Caco-2 (cell line): ENCODE measurements at regions not wholly inside any gene's neighbourhood (a gene's known extent, or its start where the extent isn't known, plus 50 kb on each side); places are given as distances from the start of the nearest gene placed in this dataset.

ENCODE experiments used
- BruUV-seq: library from RNA; stranded (reverse); fragments of 400-500 nt; replicated peaks from 2 replicates; lab custom pipeline; 2021; lab: Mats Ljungman, UMichigan
- CTCF ChIA-PET: fragments of 300-600 bp; sonication (Branson Sonifier 250); formaldehyde crosslinking; loops from one replicate; lab custom pipeline; 2022; ENCODE audit warnings: antibody characterized with exemption; lab: Charles Lee
- POLR2A ChIA-PET: fragments of 300-600 bp; sonication (Branson Sonifier 250); formaldehyde crosslinking; loops from one replicate; lab custom pipeline; 2022; ENCODE audit warnings: antibody characterized with exemption; lab: Charles Lee
- DNase-seq, 2 experiments: peaks; one replicate each; pipeline versions ENCODE4 v3.0.0 to v3.0.0-alpha.2; 2020 to 2022
- H3K27me3 ChIP-seq: replicated peaks from 2 replicates; pipeline ENCODE4 v1.6.0; 2011; ENCODE audit warnings: low read length; ENCODE audit not compliant: control insufficient read depth, insufficient read depth
- H3K36me3 ChIP-seq: 2 replicates; pipeline ENCODE4 v1.5.1; 2011; ENCODE audit warnings: low read length; ENCODE audit not compliant: control insufficient read depth, insufficient read depth
- H3K4me1 ChIP-seq: fragments of 250-450 bp; sonication (Bioruptor Pico); 2 replicates; pipeline ENCODE4 v1.5.1; 2020; ENCODE audit warnings: mild to moderate bottlenecking
- H3K4me3 ChIP-seq: 2 replicates; pipeline ENCODE4 v1.5.1; 2011; ENCODE audit warnings: low read depth, mild to moderate bottlenecking, control low read depth, low read length
- H3K9me3 ChIP-seq: fragments of 250-450 bp; sonication (Bioruptor Pico); 2 replicates; pipeline ENCODE4 v1.5.1; 2020; ENCODE audit warnings: mild to moderate bottlenecking, moderate library complexity
- H3K27ac Mint-ChIP-seq: one replicate; pipeline ENCODE4 v1.8.0; 2022; ENCODE audit warnings: mixed read lengths; ENCODE audit not compliant: unreplicated experiment
- H3K27me3 Mint-ChIP-seq: one replicate; pipeline ENCODE4 v1.8.0; 2022; ENCODE audit warnings: mixed read lengths; ENCODE audit not compliant: insufficient read depth, unreplicated experiment
- H3K36me3 Mint-ChIP-seq: one replicate; pipeline ENCODE4 v1.8.0; 2022; ENCODE audit warnings: mild to moderate bottlenecking, mixed read lengths; ENCODE audit not compliant: insufficient read depth, unreplicated experiment
- H3K4me1 Mint-ChIP-seq: one replicate; pipeline ENCODE4 v1.8.0; 2022; ENCODE audit warnings: low read depth, mixed read lengths; ENCODE audit not compliant: unreplicated experiment
- H3K4me3 Mint-ChIP-seq: one replicate; pipeline ENCODE4 v1.8.0; 2022; ENCODE audit warnings: mild to moderate bottlenecking, moderate library complexity, mixed read lengths; ENCODE audit not compliant: unreplicated experiment
- H3K9me3 Mint-ChIP-seq: one replicate; pipeline ENCODE4 v1.8.0; 2022; ENCODE audit warnings: mixed read lengths; ENCODE audit not compliant: unreplicated experiment
- intact Hi-C: fragments of 100-400 bp; cut with micrococcal nuclease; formaldehyde crosslinking; loops from one replicate; pipeline ENCODE4 v1.10.0; 2022; ENCODE audit not compliant: unreplicated experiment
- TF ChIP-seq, protein P1 (sequence below), 2 experiments: fragments of 200-600 bp in 1 of 2; IDR thresholded peaks; 1 replicate in 1 of 2; 2 replicates in 1 of 2; pipeline versions ENCODE4 v1.5.1 to v1.8.0; 2011 to 2022; ENCODE audit warnings: antibody characterized with exemption in 1 of 2, control low read depth in 1 of 2, inconsistent platforms in 1 of 2, low read depth in 1 of 2, low read length in 1 of 2, mild to moderate bottlenecking in 1 of 2, moderate library complexity in 1 of 2; ENCODE audit not compliant: insufficient read depth in 1 of 2, severe bottlenecking in 1 of 2, unreplicated experiment in 1 of 2

DNA sequence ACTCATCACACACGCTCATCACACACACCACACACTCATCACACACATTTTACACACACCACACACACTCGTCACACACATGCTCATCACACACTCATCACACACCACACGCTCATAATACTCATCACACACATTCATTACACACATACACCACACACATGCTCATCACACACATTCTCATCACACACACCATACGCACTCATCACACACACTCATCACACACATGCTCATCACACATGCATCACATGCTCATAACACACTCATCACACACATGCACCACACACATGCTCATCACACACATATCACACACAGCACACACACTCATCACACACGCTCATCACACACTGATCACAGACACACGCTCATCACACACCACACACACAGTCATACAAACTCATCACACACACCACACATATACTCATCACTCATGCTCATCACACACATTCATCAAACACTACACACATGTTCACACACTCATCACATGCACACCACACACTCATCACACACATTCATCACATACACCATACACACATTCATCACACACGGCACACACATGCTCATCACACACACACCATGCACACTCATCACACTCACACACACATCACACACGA lies 247.1 kb upstream of the SGCG start:
- no peaks in the 10 kb centered on the region for H3K4me1 Mint-ChIP-seq
- POLR2A ChIA-PET, result no interaction called here
- no peaks in the 10 kb centered on the region for H3K27me3 Mint-ChIP-seq
- no peak overlapping the region for H3K4me3 Mint-ChIP-seq
- TF ChIP-seq, protein P1, sequence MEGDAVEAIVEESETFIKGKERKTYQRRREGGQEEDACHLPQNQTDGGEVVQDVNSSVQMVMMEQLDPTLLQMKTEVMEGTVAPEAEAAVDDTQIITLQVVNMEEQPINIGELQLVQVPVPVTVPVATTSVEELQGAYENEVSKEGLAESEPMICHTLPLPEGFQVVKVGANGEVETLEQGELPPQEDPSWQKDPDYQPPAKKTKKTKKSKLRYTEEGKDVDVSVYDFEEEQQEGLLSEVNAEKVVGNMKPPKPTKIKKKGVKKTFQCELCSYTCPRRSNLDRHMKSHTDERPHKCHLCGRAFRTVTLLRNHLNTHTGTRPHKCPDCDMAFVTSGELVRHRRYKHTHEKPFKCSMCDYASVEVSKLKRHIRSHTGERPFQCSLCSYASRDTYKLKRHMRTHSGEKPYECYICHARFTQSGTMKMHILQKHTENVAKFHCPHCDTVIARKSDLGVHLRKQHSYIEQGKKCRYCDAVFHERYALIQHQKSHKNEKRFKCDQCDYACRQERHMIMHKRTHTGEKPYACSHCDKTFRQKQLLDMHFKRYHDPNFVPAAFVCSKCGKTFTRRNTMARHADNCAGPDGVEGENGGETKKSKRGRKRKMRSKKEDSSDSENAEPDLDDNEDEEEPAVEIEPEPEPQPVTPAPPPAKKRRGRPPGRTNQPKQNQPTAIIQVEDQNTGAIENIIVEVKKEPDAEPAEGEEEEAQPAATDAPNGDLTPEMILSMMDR (IDR thresholded peaks at IDR 0.05; ENCODE audit: insufficient read depth in 1 of 2, low read depth in 1 of 2, low read length in 1 of 2, severe bottlenecking in 1 of 2, unreplicated experiment in 1 of 2), result no peak
- intact Hi-C loops, result no loop called here
- H3K27ac Mint-ChIP-seq, result no peak overlapping the region
- Histone ChIP-seq H3K4me3 (no peak overlapping the region), H3K27me3 (no peaks in the 10 kb centered on the region), H3K9me3 (peaks cover 1% of the 10 kb centered on the region; the same call in 1 of the 2 replicates), H3K4me1 (no peaks in the 10 kb centered on the region), H3K36me3 (no peaks in the 10 kb centered on the region)
- no peak for DNase-seq
- H3K9me3 Mint-ChIP-seq, result no peaks in the 10 kb centered on the region
- no TSS peak for BruUV-seq
- no peaks in the 10 kb centered on the region for H3K36me3 Mint-ChIP-seq
- CTCF ChIA-PET, result no interaction called here

DNA sequence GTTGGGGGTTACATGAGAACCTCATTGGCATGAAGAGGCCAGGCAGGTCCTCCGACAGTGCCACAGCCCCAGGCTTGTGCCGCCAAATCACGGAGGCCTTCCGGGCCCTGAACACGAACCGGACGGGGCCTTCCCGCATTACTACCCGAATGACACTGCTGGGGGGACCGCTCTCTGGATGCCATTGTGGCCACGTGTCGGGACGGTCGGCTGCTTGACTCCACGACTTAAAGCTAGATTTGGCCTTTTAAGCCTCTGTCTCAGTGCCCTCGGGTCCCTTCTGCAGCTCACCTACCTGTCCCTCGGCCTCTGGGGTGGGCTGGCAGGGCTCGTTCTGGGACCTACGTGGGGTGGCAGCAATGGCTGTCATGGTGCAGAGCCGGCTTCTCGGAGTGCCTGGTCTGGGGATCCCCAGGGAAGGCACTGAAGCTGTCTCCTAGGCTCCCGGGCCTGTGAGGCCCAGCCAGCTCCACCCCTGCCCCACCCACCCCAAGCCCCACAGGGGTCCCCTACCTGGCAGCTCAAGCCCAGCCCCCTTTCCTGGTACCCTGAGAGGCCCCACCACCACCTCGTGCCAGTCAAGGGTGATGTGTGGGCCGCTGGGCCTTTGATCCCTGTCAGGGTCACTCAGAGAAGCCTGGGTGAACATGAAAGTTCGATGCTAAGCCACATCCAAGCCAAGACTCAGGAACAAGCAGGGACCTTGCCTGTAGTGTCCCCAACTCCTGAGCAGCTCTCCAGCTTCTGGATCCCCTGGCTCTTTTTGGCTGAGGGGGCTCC lies 245.8 kb upstream of the SGCG start:
- ChIA-PET CTCF (no interaction called here), POLR2A (no interaction called here)
- intact Hi-C loops, result no loop called here
- no peaks in the 10 kb centered on the region for H3K27me3 Mint-ChIP-seq
- TF ChIP-seq, protein P1 (IDR thresholded peaks at IDR 0.05; ENCODE audit: insufficient read depth in 1 of 2, low read depth in 1 of 2, low read length in 1 of 2, severe bottlenecking in 1 of 2, unreplicated experiment in 1 of 2), result no peak
- no peaks in the 10 kb centered on the region for H3K4me1 Mint-ChIP-seq
- no peaks in the 10 kb centered on the region for H3K9me3 Mint-ChIP-seq
- no peak for DNase-seq
- no peak overlapping the region for H3K4me3 ChIP-seq
- no peaks in the 10 kb centered on the region for H3K4me1 ChIP-seq
- H3K36me3 ChIP-seq, result no peaks in the 10 kb centered on the region
- no peak overlapping the region for H3K27ac Mint-ChIP-seq
- peaks cover 5% of the 10 kb centered on the region; the same call in 1 of the 2 replicates for H3K9me3 ChIP-seq
- BruUV-seq, result no TSS peak
- H3K4me3 Mint-ChIP-seq, result no peak overlapping the region
- H3K27me3 ChIP-seq, result no peaks in the 10 kb centered on the region
- H3K36me3 Mint-ChIP-seq, result no peaks in the 10 kb centered on the region

DNA sequence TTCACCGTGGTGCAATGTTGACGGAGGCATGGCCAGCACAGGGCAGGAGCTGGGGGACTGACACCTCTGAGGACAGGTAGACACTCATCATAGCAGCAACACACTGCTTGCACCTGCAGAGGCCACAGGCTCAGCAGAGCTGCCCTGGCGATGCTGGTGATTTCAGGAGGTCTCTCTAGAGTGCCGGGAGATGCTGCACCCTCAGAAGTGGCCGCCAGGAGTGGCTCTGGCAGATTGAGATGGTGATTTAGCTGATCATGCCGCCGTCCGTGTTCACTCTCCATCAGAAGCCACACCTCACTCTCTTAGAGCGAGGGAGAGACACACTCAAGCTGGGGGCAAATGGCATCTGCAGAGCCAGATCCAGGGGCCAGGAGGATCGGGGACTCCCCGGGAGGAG lies 244.6 kb upstream of the SGCG start:
- ChIA-PET POLR2A (no interaction called here), CTCF (no interaction called here)
- H3K36me3 Mint-ChIP-seq, result no peaks in the 10 kb centered on the region
- H3K4me1 ChIP-seq, result no peaks in the 10 kb centered on the region
- intact Hi-C loops, result no loop called here
- H3K9me3 Mint-ChIP-seq, result no peaks in the 10 kb centered on the region
- no peaks in the 10 kb centered on the region for H3K4me1 Mint-ChIP-seq
- H3K4me3 ChIP-seq, result no peak overlapping the region
- no peaks in the 10 kb centered on the region for H3K36me3 ChIP-seq
- H3K27me3 ChIP-seq, result no peaks in the 10 kb centered on the region
- no TSS peak for BruUV-seq
- no peaks in the 10 kb centered on the region for H3K27me3 Mint-ChIP-seq
- peaks cover 5% of the 10 kb centered on the region; the same call in 1 of the 2 replicates for H3K9me3 ChIP-seq
- TF ChIP-seq, protein P1 (IDR thresholded peaks at IDR 0.05; ENCODE audit: insufficient read depth in 1 of 2, low read depth in 1 of 2, low read length in 1 of 2, severe bottlenecking in 1 of 2, unreplicated experiment in 1 of 2), result no peak
- no peak overlapping the region for H3K27ac Mint-ChIP-seq
- H3K4me3 Mint-ChIP-seq, result no peak overlapping the region
- DNase-seq, result no peak
